AG20443 (cell line): ENCODE measurements at regions not wholly inside any gene's neighbourhood (a gene's known extent, or its start where the extent isn't known, plus 50 kb on each side); places are given as distances from the start of the nearest gene placed in this dataset.

ENCODE experiments used
- DNase-seq: peaks from one replicate; pipeline ENCODE4 v3.0.0; 2012; ENCODE audit warnings: low spot score, mixed read lengths

- no peak for DNase-seq
Observed at GRCh38 chr18:50444539-50444938, 69.7 kb downstream of the SKA1 start.

- DNase-seq: no peak
Observed at GRCh38 chr18:50446629-50447028, 71.8 kb downstream of the SKA1 start.

GRCh38 chr18:50447102-50447741 is 72.4 kb downstream of the SKA1 start:
- no peak for DNase-seq

GRCh38 chr18:50447952-50448351 is 73.1 kb downstream of the SKA1 start:
- no peak for DNase-seq

- no peak for DNase-seq
Observed at GRCh38 chr18:50451100-50451842, 76.4 kb downstream of the SKA1 start.

- DNase-seq: no peak
Observed at GRCh38 chr18:50453014-50453680, 78.3 kb downstream of the SKA1 start.

- no peak for DNase-seq
Observed at GRCh38 chr18:50453732-50454131, 78.9 kb downstream of the SKA1 start.

GRCh38 chr18:50454387-50454988 is 79.6 kb downstream of the SKA1 start:
- no peak for DNase-seq

- DNase-seq: no peak
Observed at GRCh38 chr18:50456285-50456684, 81.4 kb downstream of the SKA1 start.

- no peak for DNase-seq
Observed at GRCh38 chr18:50457639-50458038, 82.8 kb downstream of the SKA1 start.

- DNase-seq: no peak
Observed at GRCh38 chr18:50458366-50458765, 83.5 kb downstream of the SKA1 start.

GRCh38 chr18:50458796-50459195 is 84.0 kb downstream of the SKA1 start:
- DNase-seq: no peak

- no peak for DNase-seq
Observed at GRCh38 chr18:50460062-50460461, 85.2 kb downstream of the SKA1 start.

- DNase-seq: no peak
Observed at GRCh38 chr18:50460716-50461115, 85.9 kb downstream of the SKA1 start.

GRCh38 chr18:50461251-50461650 is 86.4 kb downstream of the SKA1 start:
- DNase-seq: no peak

GRCh38 chr18:50465211-50466153 is 90.6 kb downstream of the SKA1 start:
- no peak for DNase-seq

GRCh38 chr18:50466634-50467033 is 91.8 kb downstream of the SKA1 start:
- DNase-seq: no peak

- DNase-seq: no peak
Observed at GRCh38 chr18:50468807-50469206, 91.1 kb upstream of the MAPK4 start.

GRCh38 chr18:50469380-50469781 is 90.5 kb upstream of the MAPK4 start:
- DNase-seq: no peak

- DNase-seq: no peak
Observed at GRCh38 chr18:50472941-50473340, 86.9 kb upstream of the MAPK4 start.

- DNase-seq: no peak
Observed at GRCh38 chr18:50473881-50474280, 86.0 kb upstream of the MAPK4 start.
